ENCODE measurements at regions not wholly inside any gene's neighbourhood (a gene's known extent, or its start where the extent isn't known, plus 50 kb on each side); places are given as distances from the start of the nearest gene placed in this dataset.

GRCh38 chr15:80317389-80318182 is 65.6 kb upstream of the CTXND1 start:
- Histone ChIP-seq H3K27ac (peak overlapping the region; percentile 85), H2AFZ (peak overlapping the region; percentile 63)

GRCh38 chr15:80321853-80322252 is 69.8 kb upstream of the CTXND1 start:
- Histone ChIP-seq H3K27ac (no peak overlapping the region), H4K20me1 (ENCODE audit: insufficient read depth) (no peaks in the 10 kb centered on the region), H3K9ac (no peak overlapping the region), H3F3A (ENCODE audit: insufficient read depth) (peaks cover 4% of the 10 kb centered on the region), H2AFZ (no peak overlapping the region), H3K4me1 (ENCODE audit: insufficient read depth) (peaks cover 12% of the 10 kb centered on the region), H3K4me3 (no peak overlapping the region), H3K79me2 (ENCODE audit: insufficient read depth) (no peaks in the 10 kb centered on the region), H3K27me3 (replicated peaks; ENCODE audit: insufficient read depth) (no peaks in the 10 kb centered on the region), H3K9me3 (ENCODE audit: low read depth) (no peaks in the 10 kb centered on the region), H3K36me3 (ENCODE audit: low read depth) (no peaks in the 10 kb centered on the region), H3K4me2 (ENCODE audit: unreplicated experiment) (no peak overlapping the region), H3K9me2 (ENCODE audit: insufficient read depth) (no peaks in the 10 kb centered on the region)
- DNase-seq: no peak
- TF ChIP-seq EZH2phosphoT487 (IDR thresholded peaks at IDR 0.05; ENCODE audit: insufficient read depth, low read depth) (no peak), EZH2 (IDR thresholded peaks at IDR 0.05; ENCODE audit: insufficient read depth, poor library complexity, severe bottlenecking) (no peak)
- 88% methylated on average over 7 of the region's 7 CpGs for WGBS, 2 experiments (ENCODE audit: low coverage in 1 of 2, low lambda C conversion rate in 2 of 2, missing lambda C conversion rate in 2 of 2)
- in situ Hi-C loops (cut with MboI): no loop called here

More at GRCh38 chr15:80317389-80318182, 65.6 kb upstream of the CTXND1 start:
- Histone ChIP-seq H3K4me1 (ENCODE audit: insufficient read depth) (peaks cover 27% of the 10 kb centered on the region), H3F3A (ENCODE audit: insufficient read depth) (peaks cover 17% of the 10 kb centered on the region), H3K4me2 (ENCODE audit: unreplicated experiment) (peak overlapping the region; percentile 78), H3K36me3 (ENCODE audit: low read depth) (no peaks in the 10 kb centered on the region), H3K9me2 (ENCODE audit: insufficient read depth) (no peaks in the 10 kb centered on the region), H4K20me1 (ENCODE audit: insufficient read depth) (no peaks in the 10 kb centered on the region), H3K79me2 (ENCODE audit: insufficient read depth) (no peaks in the 10 kb centered on the region), H3K9ac (peak overlapping the region; percentile 62), H3K9me3 (ENCODE audit: low read depth) (no peaks in the 10 kb centered on the region), H3K27me3 (replicated peaks; ENCODE audit: insufficient read depth) (no peaks in the 10 kb centered on the region), H3K4me3 (peak overlapping the region; percentile 49)
- in situ Hi-C loops (cut with MboI): no loop called here
- DNase-seq: peak; percentile 100
- no peak for TF ChIP-seq EZH2phosphoT487 (IDR thresholded peaks at IDR 0.05; ENCODE audit: insufficient read depth, low read depth)
- no peak for TF ChIP-seq EZH2 (IDR thresholded peaks at IDR 0.05; ENCODE audit: insufficient read depth, poor library complexity, severe bottlenecking)
- WGBS, 2 experiments (ENCODE audit: low coverage in 1 of 2, low lambda C conversion rate in 2 of 2, missing lambda C conversion rate in 2 of 2): 12 to 14% methylated on average over 8 of the region's 8 CpGs

- H3K79me2 ChIP-seq (ENCODE audit: insufficient read depth): no peaks in the 10 kb centered on the region
- H3K9ac ChIP-seq: no peak overlapping the region
- H3K9me2 ChIP-seq (ENCODE audit: insufficient read depth): no peaks in the 10 kb centered on the region
- no peaks in the 10 kb centered on the region for H3K36me3 ChIP-seq (ENCODE audit: low read depth)
- DNase-seq: no peak
- H3K9me3 ChIP-seq (ENCODE audit: low read depth): no peaks in the 10 kb centered on the region
- no peak overlapping the region for H3K27ac ChIP-seq
- no peak overlapping the region for H2AFZ ChIP-seq
- H3K27me3 ChIP-seq (replicated peaks; ENCODE audit: insufficient read depth): no peaks in the 10 kb centered on the region
- H3K4me1 ChIP-seq (ENCODE audit: insufficient read depth): 0 out of 2 replicates have a peak, but pooled peaks cover 1% of the 10 kb centered on the region
- no peak overlapping the region for H3K4me3 ChIP-seq
- H4K20me1 ChIP-seq (ENCODE audit: insufficient read depth): no peaks in the 10 kb centered on the region
- in situ Hi-C loops (cut with MboI): no loop called here
- H3F3A ChIP-seq (ENCODE audit: insufficient read depth): no peaks in the 10 kb centered on the region
- TF ChIP-seq EZH2 (IDR thresholded peaks at IDR 0.05; ENCODE audit: insufficient read depth, poor library complexity, severe bottlenecking) (no peak), EZH2phosphoT487 (IDR thresholded peaks at IDR 0.05; ENCODE audit: insufficient read depth, low read depth) (no peak)
- WGBS, 2 experiments (ENCODE audit: low coverage in 1 of 2, low lambda C conversion rate in 2 of 2, missing lambda C conversion rate in 2 of 2): 85 to 97% methylated on average over 1 of the region's 1 CpG
- no peak overlapping the region for H3K4me2 ChIP-seq (ENCODE audit: unreplicated experiment)
Observed at GRCh38 chr15:80323285-80323684, 71.3 kb upstream of the CTXND1 start.

- Histone ChIP-seq H3K79me2 (ENCODE audit: insufficient read depth) (no peaks in the 10 kb centered on the region), H2AFZ (no peak overlapping the region), H3K9ac (no peak overlapping the region), H3K27me3 (replicated peaks; ENCODE audit: insufficient read depth) (no peaks in the 10 kb centered on the region), H3K36me3 (ENCODE audit: low read depth) (no peaks in the 10 kb centered on the region), H3K4me1 (ENCODE audit: insufficient read depth) (no peaks in the 10 kb centered on the region), H4K20me1 (ENCODE audit: insufficient read depth) (no peaks in the 10 kb centered on the region), H3K27ac (no peak overlapping the region), H3K4me3 (no peak overlapping the region), H3K9me3 (ENCODE audit: low read depth) (no peaks in the 10 kb centered on the region), H3K4me2 (ENCODE audit: unreplicated experiment) (no peak overlapping the region), H3F3A (ENCODE audit: insufficient read depth) (no peaks in the 10 kb centered on the region), H3K9me2 (ENCODE audit: insufficient read depth) (no peaks in the 10 kb centered on the region)
- TF ChIP-seq EZH2 (IDR thresholded peaks at IDR 0.05; ENCODE audit: insufficient read depth, poor library complexity, severe bottlenecking) (no peak), EZH2phosphoT487 (IDR thresholded peaks at IDR 0.05; ENCODE audit: insufficient read depth, low read depth) (no peak)
- in situ Hi-C loops (cut with MboI): no loop called here
- no peak for DNase-seq
- 49 to 61% methylated on average over 3 of the region's 3 CpGs for WGBS, 2 experiments (ENCODE audit: low coverage in 1 of 2, low lambda C conversion rate in 2 of 2, missing lambda C conversion rate in 2 of 2)
Observed at GRCh38 chr15:80324545-80325080, 72.6 kb upstream of the CTXND1 start.
